ENCODE measurements at regions not wholly inside any gene's neighbourhood (a gene's known extent, or its start where the extent isn't known, plus 50 kb on each side); places are given as distances from the start of the nearest gene placed in this dataset.
"Not testable (repeated sequence)": the region's sequence is repeated elsewhere in the genome, so short reads cannot be mapped to it uniquely, and the experiment has no call there.

- Histone ChIP-seq H3K36me3 (ENCODE audit: control insufficient read depth, insufficient read depth, low read length) (no peaks in the 10 kb centered on the region), H3K4me1 (ENCODE audit: control insufficient read depth, insufficient read depth, low read length) (no peaks in the 10 kb centered on the region), H3K9me3 (ENCODE audit: control insufficient read depth, insufficient read depth, low read length) (no peaks in the 10 kb centered on the region), H3K27me3 (ENCODE audit: control insufficient read depth, insufficient read depth, low read length) (no peaks in the 10 kb centered on the region), H3K4me3 (ENCODE audit: low read length) (no peak overlapping the region), H3K27ac (ENCODE audit: low read length) (no peak overlapping the region)
- no peak for DNase-seq (ENCODE audit: low read depth, low spot score)
- no CpG with 5 or more reads among the region's 5 CpGs for WGBS (ENCODE audit: insufficient coverage, insufficient read length)
These were observed 886.5 kb downstream of the CDH8 start for GRCh38 chr16:61149709-61150108.

- DNase-seq (ENCODE audit: low read depth, low spot score) = no peak
- Histone ChIP-seq H3K27me3 (ENCODE audit: control insufficient read depth, insufficient read depth, low read length) (no peaks in the 10 kb centered on the region), H3K36me3 (ENCODE audit: control insufficient read depth, insufficient read depth, low read length) (no peaks in the 10 kb centered on the region), H3K4me1 (ENCODE audit: control insufficient read depth, insufficient read depth, low read length) (no peaks in the 10 kb centered on the region), H3K9me3 (ENCODE audit: control insufficient read depth, insufficient read depth, low read length) (no peaks in the 10 kb centered on the region), H3K27ac (ENCODE audit: low read length) (no peak overlapping the region), H3K4me3 (ENCODE audit: low read length) (no peak overlapping the region)
- WGBS (ENCODE audit: insufficient coverage, insufficient read length) = no CpG with 5 or more reads among the region's 3 CpGs
These were observed 887.3 kb downstream of the CDH8 start for GRCh38 chr16:61148930-61149329.

- Histone ChIP-seq H3K9me3 (ENCODE audit: control insufficient read depth, insufficient read depth, low read length) (no peaks in the 10 kb centered on the region), H3K36me3 (ENCODE audit: control insufficient read depth, insufficient read depth, low read length) (no peaks in the 10 kb centered on the region), H3K27ac (ENCODE audit: low read length) (no peak overlapping the region), H3K4me1 (ENCODE audit: control insufficient read depth, insufficient read depth, low read length) (no peaks in the 10 kb centered on the region), H3K4me3 (ENCODE audit: low read length) (no peak overlapping the region), H3K27me3 (ENCODE audit: control insufficient read depth, insufficient read depth, low read length) (no peaks in the 10 kb centered on the region)
- no peak for DNase-seq (ENCODE audit: low read depth, low spot score)
- WGBS (ENCODE audit: insufficient coverage, insufficient read length) = no CpG with 5 or more reads among the region's 1 CpG
These were observed 889.8 kb downstream of the CDH8 start for GRCh38 chr16:61146429-61146828.

GRCh38 chr16:61131447-61131846 is 904.8 kb downstream of the CDH8 start:
- Histone ChIP-seq H3K27ac (ENCODE audit: low read length) (no peak overlapping the region), H3K9me3 (ENCODE audit: control insufficient read depth, insufficient read depth, low read length) (no peaks in the 10 kb centered on the region), H3K36me3 (ENCODE audit: control insufficient read depth, insufficient read depth, low read length) (no peaks in the 10 kb centered on the region), H3K4me1 (ENCODE audit: control insufficient read depth, insufficient read depth, low read length) (no peaks in the 10 kb centered on the region; the same call in 1 of the 2 replicates), H3K27me3 (ENCODE audit: control insufficient read depth, insufficient read depth, low read length) (no peaks in the 10 kb centered on the region), H3K4me3 (ENCODE audit: low read length) (no peak overlapping the region)
- DNase-seq (ENCODE audit: low read depth, low spot score) = no peak

- no CpG with 5 or more reads among the region's 54 CpGs for WGBS (ENCODE audit: insufficient coverage, insufficient read length)
- DNase-seq (ENCODE audit: low read depth, low spot score) = no peak
- no peak overlapping the region for H3K4me3 ChIP-seq (ENCODE audit: low read length)
These were observed 907.5 kb downstream of the CDH8 start for GRCh38 chr16:61128545-61129323.

GRCh38 chr16:61105544-61105943 is 930.7 kb downstream of the CDH8 start:
- Histone ChIP-seq H3K4me3 (ENCODE audit: low read length) (no peak overlapping the region), H3K27me3 (ENCODE audit: control insufficient read depth, insufficient read depth, low read length) (no peaks in the 10 kb centered on the region), H3K36me3 (ENCODE audit: control insufficient read depth, insufficient read depth, low read length) (no peaks in the 10 kb centered on the region), H3K4me1 (ENCODE audit: control insufficient read depth, insufficient read depth, low read length) (no peaks in the 10 kb centered on the region), H3K9me3 (ENCODE audit: control insufficient read depth, insufficient read depth, low read length) (no peaks in the 10 kb centered on the region), H3K27ac (ENCODE audit: low read length) (no peak overlapping the region)
- no peak for DNase-seq (ENCODE audit: low read depth, low spot score)
- no CpG with 5 or more reads among the region's 3 CpGs for WGBS (ENCODE audit: insufficient coverage, insufficient read length)

More at GRCh38 chr16:61128545-61129323, 907.5 kb downstream of the CDH8 start:
- Histone ChIP-seq H3K27ac (ENCODE audit: low read length) (no peak overlapping the region), H3K27me3 (ENCODE audit: control insufficient read depth, insufficient read depth, low read length) (no peaks in the 10 kb centered on the region), H3K4me1 (ENCODE audit: control insufficient read depth, insufficient read depth, low read length) (no peaks in the 10 kb centered on the region; the same call in 1 of the 2 replicates), H3K9me3 (ENCODE audit: control insufficient read depth, insufficient read depth, low read length) (no peaks in the 10 kb centered on the region), H3K36me3 (ENCODE audit: control insufficient read depth, insufficient read depth, low read length) (no peaks in the 10 kb centered on the region)

GRCh38 chr16:61098505-61098904 is 937.7 kb downstream of the CDH8 start:
- no peak overlapping the region for H3K4me3 ChIP-seq (ENCODE audit: low read length)
- no peaks in the 10 kb centered on the region for H3K9me3 ChIP-seq (ENCODE audit: control insufficient read depth, insufficient read depth, low read length)
- no peak for DNase-seq (ENCODE audit: low read depth, low spot score)
- H3K27ac ChIP-seq (ENCODE audit: low read length) = no peak overlapping the region
- H3K36me3 ChIP-seq (ENCODE audit: control insufficient read depth, insufficient read depth, low read length) = no peaks in the 10 kb centered on the region
- no CpG with 5 or more reads among the region's 2 CpGs for WGBS (ENCODE audit: insufficient coverage, insufficient read length)
- H3K4me1 ChIP-seq (ENCODE audit: control insufficient read depth, insufficient read depth, low read length) = no peaks in the 10 kb centered on the region
- no peaks in the 10 kb centered on the region for H3K27me3 ChIP-seq (ENCODE audit: control insufficient read depth, insufficient read depth, low read length)

GRCh38 chr16:61091300-61091699 is 944.9 kb downstream of the CDH8 start:
- H3K4me3 ChIP-seq (ENCODE audit: low read length); H3K27ac ChIP-seq (ENCODE audit: low read length); H3K4me1 ChIP-seq (ENCODE audit: control insufficient read depth, insufficient read depth, low read length); DNase-seq (ENCODE audit: low read depth, low spot score); H3K27me3 ChIP-seq (ENCODE audit: control insufficient read depth, insufficient read depth, low read length); H3K36me3 ChIP-seq (ENCODE audit: control insufficient read depth, insufficient read depth, low read length); H3K9me3 ChIP-seq (ENCODE audit: control insufficient read depth, insufficient read depth, low read length): not testable (repeated sequence)
- no CpG with 5 or more reads among the region's 7 CpGs for WGBS (ENCODE audit: insufficient coverage, insufficient read length)

GRCh38 chr16:61083711-61084110 is 952.5 kb downstream of the CDH8 start:
- Histone ChIP-seq H3K27me3 (ENCODE audit: control insufficient read depth, insufficient read depth, low read length) (no peaks in the 10 kb centered on the region), H3K9me3 (ENCODE audit: control insufficient read depth, insufficient read depth, low read length) (no peaks in the 10 kb centered on the region), H3K4me3 (ENCODE audit: low read length) (no peak overlapping the region), H3K4me1 (ENCODE audit: control insufficient read depth, insufficient read depth, low read length) (no peaks in the 10 kb centered on the region), H3K36me3 (ENCODE audit: control insufficient read depth, insufficient read depth, low read length) (no peaks in the 10 kb centered on the region), H3K27ac (ENCODE audit: low read length) (no peak overlapping the region)
- WGBS (ENCODE audit: insufficient coverage, insufficient read length) = no CpG with 5 or more reads among the region's 1 CpG
- DNase-seq (ENCODE audit: low read depth, low spot score) = no peak

GRCh38 chr16:61074324-61074723 is 961.9 kb downstream of the CDH8 start:
- no CpG with 5 or more reads among the region's 2 CpGs for WGBS (ENCODE audit: insufficient coverage, insufficient read length)
- Histone ChIP-seq H3K27me3 (ENCODE audit: control insufficient read depth, insufficient read depth, low read length) (no peaks in the 10 kb centered on the region), H3K9me3 (ENCODE audit: control insufficient read depth, insufficient read depth, low read length) (no peaks in the 10 kb centered on the region), H3K36me3 (ENCODE audit: control insufficient read depth, insufficient read depth, low read length) (no peaks in the 10 kb centered on the region), H3K4me3 (ENCODE audit: low read length) (no peak overlapping the region), H3K4me1 (ENCODE audit: control insufficient read depth, insufficient read depth, low read length) (no peaks in the 10 kb centered on the region), H3K27ac (ENCODE audit: low read length) (no peak overlapping the region)
- no peak for DNase-seq (ENCODE audit: low read depth, low spot score)

GRCh38 chr16:61057635-61058034 is 978.6 kb downstream of the CDH8 start:
- Histone ChIP-seq H3K27me3 (ENCODE audit: control insufficient read depth, insufficient read depth, low read length) (no peaks in the 10 kb centered on the region), H3K4me3 (ENCODE audit: low read length) (no peak overlapping the region), H3K4me1 (ENCODE audit: control insufficient read depth, insufficient read depth, low read length) (no peaks in the 10 kb centered on the region), H3K27ac (ENCODE audit: low read length) (no peak overlapping the region), H3K9me3 (ENCODE audit: control insufficient read depth, insufficient read depth, low read length) (no peaks in the 10 kb centered on the region), H3K36me3 (ENCODE audit: control insufficient read depth, insufficient read depth, low read length) (no peaks in the 10 kb centered on the region)
- no peak for DNase-seq (ENCODE audit: low read depth, low spot score)
- no CpG with 5 or more reads among the region's 1 CpG for WGBS (ENCODE audit: insufficient coverage, insufficient read length)
